Hindlimb muscle (tissue), 1 donor: ENCODE measurements at regions not wholly inside any gene's neighbourhood (a gene's known extent, or its start where the extent isn't known, plus 50 kb on each side); places are given as distances from the start of the nearest gene placed in this dataset.

Experiments
- DNase-seq: peaks from one replicate; pipeline ENCODE4 v3.0.0-alpha.2; 2013

DNA sequence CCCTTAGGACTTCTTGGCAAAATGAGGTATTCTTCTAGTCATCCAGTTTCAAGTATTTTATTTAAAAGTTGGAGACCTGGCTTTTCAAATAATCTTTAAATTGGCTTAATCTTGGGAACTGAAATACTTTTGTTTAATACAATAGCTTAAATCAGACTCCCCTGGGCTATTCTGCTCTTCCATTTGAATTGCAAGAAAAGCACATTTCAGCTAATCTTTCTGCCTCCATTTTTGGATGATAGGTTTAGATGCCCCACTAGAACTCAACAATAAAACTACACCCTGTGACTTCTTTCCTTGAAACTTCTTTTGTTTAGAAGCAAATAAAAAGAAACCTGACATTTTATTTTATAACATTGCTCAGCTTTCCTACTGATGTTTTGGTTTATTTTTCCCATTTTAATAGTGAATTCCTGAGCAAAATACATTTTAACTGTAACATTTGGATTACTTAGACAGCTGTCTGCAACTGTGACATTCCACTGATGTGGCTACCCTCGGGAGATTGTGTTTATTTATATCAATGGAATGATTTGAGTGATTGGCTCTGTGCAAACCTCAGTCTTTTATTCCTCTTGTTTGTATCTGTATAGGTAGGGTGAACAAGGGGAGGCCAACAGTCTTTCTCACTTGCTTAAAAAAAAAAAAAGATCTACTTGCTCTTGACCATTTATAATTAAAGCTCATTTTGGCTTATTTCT lies 1045.8 kb upstream of the CNTN5 start:
- DNase-seq = no peak

DNA sequence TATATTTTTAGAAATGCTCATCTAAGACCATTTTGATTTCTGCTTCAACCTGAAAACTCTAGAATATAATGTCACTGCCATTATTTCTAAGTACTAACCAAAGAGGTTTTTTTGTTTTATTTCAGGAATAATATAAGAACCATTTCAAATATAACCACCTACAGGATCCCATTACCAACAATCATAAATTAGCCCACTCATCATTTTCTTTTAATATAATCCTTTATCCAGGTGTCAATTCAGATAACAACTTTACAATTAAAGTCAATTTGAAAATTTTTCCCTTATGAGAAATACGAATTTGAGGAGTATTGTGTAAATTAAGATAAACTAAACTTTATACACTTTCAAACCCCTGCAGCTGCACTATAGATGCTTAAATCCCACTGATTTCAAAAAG lies 1043.0 kb upstream of the CNTN5 start:
- no peak for DNase-seq

DNA sequence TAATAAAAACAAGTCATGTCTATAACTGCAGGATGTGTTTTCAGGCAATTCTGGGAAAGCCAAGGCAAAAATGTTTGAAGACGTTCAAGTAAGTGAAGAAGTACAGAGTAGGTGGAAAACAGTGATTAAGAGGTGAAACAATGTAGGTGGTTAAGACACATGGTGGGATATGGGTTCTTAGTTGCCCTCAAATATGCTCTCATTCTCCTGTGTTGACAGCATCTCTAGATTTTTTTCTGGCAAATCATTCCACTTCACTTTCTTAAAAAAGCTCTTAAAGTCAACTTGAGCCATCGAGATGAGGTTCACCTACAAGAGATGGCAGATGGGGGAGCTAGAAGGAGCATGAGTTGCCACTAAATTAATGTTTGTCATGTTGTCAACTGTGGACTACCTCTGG lies 1041.0 kb upstream of the CNTN5 start:
- no peak for DNase-seq

DNA sequence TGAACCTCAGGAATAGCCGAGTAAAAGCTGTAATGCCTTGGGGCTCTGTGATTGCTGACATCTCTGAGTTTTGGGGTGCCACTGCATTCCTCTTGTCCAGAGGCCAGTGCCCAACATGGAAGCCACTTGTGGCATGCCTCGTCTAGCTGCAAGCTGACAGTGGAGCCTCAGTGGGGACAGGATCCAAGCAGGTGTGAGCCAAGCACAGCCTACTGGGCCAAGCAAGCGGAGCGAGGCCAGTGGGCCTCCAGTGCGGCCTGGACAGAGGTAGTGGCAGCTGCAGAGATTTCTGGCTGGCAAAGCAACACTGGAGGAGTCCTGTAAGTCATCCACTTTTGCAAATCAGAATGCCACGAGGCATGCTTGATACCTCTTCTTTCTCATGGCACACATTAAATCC lies 1038.2 kb upstream of the CNTN5 start:
- DNase-seq = no peak

DNA sequence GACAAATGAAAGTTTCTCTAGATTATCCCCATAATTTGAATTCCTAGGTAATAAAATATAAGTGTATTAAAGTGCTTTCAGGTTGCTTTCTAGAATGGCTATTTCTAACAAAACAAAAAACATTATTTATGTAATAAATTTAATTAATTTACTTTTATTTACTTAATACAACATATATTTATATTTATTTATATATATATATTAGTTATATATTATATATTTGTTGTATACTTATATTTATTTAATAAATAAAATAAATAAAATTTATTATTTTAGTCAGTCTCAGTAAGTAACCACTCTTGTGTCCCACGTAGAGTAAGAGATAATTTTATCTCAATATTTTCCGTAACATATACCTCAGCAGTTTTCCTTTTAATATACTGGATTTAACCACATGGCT lies 1031.6 kb upstream of the CNTN5 start:
- no peak for DNase-seq

DNA sequence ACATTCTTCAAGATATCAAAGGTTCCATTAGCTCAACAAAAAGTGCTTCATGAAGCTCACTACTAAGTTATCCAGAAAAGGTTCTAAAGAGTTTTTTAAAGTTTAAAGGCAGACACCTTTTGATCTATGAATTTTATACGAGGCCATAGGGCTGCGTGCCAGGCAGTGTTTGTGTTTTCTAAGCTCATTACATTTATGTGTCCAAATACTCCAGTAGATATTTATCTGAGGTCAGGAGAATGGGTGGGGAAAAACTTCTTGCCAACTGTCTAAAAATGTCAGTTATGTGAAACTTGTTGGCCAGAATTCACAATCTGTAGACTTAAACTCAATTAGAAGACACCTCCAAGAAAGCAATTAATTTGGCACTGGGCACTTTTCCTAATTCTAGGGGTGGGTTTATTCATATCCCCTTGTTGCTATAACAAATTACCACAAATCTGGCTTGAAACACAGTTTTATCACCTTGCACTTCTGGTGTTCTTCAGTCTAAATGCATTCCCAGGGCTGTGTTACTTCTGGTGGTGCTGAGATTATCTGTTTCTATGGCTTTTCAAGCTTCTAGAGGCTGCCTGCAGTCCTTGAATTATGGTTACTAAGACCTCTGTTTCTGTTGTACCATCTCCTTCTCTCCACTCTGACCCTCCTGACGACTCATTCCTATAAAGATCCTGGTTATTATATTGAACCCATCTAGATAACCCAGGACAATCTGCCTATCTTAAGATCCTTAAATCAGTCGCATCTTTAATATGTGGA lies 1030.4 kb upstream of the CNTN5 start:
- DNase-seq = no peak

DNA sequence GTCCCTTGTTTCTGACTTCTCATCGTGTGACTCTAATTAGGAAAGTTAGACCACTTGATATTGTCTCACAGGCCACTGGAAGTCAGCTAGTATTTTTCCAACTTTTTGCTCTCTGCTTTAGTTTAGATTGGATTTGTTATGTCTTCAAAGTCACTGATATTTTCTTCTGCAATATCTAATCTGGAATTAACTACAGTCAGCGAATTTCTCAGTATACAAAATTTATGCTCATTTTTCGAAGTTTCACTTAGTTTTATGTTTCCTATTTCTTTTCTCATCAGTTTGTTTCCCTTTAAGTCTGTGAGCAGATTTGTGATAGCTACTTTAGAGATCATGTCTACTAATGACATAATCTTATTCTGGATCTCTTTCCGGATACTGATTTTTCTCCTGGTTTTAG lies 1027.2 kb upstream of the CNTN5 start:
- no peak for DNase-seq

DNA sequence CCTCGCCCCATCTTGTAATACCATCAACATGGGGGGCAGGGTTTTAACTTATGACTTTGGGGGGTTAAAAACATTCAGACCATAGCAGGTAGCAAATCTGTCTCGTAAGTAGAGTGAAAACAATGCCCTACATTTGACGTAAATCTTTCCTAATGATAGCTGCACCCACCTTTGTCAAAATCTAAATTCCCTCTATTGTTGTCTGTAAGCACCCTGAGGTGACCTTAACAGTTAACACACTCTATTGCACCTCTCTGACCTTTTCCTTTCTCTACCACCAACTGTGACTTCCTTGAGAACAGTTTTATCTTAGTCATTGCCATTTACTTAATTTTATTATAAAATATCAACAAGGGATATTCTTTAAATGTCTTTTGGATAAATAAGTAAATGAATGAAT lies 1024.9 kb upstream of the CNTN5 start:
- DNase-seq = no peak

DNA sequence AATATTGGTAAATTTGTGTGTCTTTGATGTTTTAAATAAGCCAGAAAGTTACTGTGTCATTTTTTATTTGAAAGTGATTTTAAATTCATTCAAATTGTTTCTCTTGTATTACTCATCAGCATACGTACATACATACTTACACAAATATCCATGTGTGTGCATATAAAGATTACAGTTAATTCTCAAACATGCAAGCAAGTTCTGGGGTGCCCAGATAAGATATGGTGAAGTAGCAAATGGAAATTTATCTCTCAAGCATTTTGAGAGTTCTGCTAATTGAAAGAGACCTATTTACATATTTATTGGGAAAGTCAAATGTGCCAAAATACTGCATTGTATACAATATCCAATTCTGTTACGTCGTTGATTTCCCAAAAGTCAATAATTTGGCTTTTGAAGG lies 1024.0 kb upstream of the CNTN5 start:
- no peak for DNase-seq

DNA sequence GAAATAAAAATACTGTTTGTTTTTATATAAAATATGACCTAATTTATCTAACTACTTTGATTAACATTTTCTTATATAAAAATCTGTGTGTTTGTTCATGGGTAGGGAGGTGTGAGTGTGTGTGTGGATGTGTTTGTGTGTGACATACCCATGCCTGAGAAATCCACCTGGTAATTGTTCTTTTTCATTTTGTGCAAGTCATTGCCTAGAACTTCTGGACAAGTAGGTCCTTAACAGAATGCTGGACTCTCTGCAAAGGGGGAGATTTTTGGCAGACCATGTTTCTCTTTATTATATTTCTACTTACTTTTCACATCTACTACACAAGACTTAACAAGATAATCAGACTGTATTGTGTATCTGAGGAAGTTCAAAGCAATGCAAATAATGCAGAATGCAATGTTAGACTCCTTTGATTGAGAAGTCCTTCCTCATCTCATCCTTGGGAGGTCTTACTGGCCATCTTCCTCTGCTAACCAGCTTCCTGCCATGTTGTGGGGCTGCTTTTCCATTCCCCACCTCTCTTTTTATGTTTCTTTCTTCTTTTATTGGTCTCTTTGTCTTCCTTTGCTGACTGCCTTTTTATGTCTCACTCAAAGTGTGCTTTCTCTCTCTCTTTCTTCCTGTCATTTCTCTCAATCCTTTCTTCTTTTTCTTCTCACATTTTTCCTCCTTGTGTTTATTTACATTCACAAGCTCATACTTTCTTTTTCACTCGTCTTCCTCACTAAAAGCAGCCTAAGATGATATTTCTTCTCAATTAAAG lies 1017.0 kb upstream of the CNTN5 start:
- DNase-seq = no peak

DNA sequence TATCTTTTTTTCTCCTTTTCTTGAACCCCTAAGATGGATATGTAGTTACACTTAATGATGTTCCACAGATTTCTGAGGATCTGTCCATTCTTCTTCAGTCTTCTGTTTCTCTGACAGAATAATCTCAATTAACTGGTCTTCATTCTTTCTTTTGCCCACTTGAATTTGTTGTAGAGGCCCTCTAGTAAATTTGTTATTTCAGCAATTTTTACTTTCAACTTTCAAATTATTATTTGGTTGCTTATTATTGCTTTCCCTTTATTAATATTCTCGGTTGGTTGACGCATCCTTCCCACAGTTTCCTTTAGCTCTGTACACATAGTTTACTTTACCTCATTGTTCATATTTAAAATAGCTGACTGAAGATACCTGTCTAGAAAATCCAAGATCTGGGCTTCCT lies 1013.7 kb upstream of the CNTN5 start:
- DNase-seq = no peak

DNA sequence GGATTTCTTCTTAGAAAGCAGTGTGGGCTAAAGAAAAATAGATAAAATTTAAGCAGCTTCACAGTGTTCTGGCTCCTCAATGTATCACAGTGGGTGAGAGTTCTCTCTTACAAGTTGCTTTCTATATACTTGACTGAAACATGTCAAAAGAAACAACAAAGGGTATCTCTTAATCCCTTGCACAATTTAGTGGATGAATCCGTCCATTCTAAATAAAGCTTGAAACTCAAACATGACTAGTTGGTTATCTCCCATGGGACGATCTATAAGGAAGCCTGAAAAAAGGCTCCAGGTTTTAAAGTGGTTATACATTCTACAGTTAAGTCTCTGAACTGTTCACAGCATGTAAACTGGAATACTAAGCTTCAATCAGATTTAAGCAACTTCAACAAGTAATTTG lies 993.1 kb upstream of the CNTN5 start:
- no peak for DNase-seq

DNA sequence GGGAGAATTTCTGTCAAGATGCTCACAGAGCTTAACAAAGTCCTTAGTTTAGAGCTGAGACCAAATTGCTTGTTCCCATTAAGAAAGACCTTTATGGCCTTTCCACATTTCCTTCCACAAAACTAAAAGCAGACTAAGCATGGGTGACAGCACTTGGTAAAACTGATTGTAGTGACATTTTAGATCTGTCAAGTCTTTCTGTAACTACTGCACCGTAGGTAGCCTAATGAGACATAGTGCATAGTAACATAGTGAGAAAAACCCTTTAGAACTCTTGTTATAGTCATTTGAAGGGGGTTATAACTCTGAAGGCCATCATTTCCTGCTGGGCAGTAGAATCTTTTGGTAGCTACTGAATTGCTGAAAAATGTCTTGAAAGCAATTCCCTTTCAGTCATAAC lies 990.9 kb upstream of the CNTN5 start:
- no peak for DNase-seq

DNA sequence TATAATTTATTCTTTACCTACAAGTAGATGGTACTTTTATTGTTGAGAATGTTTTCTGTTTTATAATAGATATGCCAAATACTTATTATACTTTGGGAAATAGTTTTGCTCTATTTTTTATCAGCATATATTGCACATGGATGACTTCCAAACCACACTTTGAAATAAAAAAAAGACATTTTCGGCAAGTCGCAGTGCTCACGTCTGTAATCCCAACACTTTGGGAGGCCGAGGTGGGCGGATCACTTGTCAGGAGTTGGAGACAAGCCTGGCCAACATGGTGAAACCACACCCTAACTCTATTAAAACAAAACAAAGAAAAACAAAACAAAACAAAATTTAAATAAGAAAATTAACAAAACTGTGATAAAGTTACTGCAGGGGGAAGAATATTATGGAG lies 983.9 kb upstream of the CNTN5 start:
- no peak for DNase-seq

DNA sequence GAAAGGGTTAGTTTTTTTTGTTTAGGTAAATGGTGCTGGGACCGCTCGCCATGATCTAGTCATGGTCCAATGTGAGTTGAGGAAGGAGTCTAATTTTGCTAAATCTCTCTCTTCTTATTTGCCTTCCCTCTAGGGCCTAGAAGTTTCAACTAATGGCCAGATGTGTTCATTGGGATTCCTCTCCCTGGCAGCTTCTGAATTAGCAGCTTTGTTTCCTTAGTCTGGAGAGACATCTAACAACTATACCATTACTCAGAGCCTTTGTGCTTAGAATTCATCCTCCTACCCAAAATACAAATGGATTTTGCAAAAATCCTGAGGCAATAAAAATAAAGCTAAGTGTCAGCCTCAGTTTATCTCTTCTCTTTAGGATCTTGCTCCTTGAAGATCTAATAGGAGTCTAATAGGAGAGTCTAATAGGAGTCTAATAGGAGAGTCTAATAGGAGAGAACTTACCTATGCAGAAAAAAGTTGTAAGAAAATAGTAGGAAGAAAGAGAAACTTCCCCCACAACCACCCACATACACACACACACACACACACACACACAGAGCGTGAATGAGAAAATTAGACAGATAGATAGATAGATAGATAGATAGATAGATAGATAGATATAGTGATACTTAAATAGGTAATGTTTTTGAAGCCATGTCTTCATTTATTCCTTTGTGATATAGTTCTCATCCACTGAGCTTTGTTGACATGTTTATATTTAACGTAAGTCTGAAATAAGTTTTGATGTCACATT lies 980.5 kb upstream of the CNTN5 start:
- DNase-seq = no peak

DNA sequence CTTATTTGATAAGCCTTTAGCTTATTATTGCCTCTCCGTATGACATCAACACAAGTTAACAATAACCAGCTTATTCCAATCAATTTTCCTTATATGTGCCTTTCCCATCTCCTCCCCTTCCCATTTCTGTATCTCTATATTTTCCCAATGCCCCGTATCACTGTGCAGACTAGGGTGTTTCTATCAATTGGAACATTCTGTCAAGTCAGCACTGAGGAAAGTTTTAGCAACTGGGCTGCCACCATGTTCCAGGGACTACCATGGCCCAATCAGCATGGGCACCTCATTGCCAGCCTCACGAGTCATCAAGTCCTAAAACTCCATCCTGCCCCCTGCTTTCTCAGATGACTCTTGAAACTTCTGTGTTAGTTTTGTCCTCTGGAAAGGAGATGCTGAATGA lies 973.1 kb upstream of the CNTN5 start:
- no peak for DNase-seq

DNA sequence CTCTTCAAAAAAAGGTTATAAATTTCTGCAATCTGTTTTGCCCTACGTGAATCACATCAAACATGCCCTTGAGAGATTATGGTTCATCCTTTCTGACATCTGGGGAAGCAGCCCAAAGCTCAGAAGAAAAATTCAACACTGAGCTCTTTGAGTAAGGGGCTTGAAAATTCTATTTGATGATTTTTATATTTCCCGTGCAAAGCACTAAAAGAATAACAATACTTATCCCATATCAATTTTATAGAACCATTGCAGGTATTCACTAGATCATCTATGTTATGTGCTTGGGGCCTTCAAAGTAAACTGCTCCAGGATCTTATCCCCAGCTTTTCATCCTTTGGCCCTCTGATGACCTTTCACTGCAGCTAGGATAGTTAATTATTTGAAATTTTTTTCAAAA lies 966.9 kb upstream of the CNTN5 start:
- no peak for DNase-seq

DNA sequence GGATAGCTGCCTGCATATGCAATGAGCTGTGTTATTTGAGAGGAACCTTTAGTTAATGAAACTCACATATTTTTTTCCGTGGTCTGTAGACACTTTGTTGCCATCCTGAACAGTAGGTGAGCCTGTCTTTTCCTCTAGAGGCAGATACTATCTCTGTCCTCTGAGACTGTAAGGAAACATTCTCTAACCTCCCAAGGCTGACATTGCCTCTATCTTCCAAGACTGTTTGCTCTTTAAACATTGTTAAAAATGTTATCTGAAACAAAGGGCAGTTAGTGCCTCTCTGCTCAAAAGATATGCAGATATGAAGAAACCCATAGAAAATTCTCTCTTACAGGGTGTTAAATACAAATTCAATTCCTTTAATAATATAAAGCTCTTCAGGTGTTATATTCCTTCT lies 963.8 kb upstream of the CNTN5 start:
- no peak for DNase-seq

DNA sequence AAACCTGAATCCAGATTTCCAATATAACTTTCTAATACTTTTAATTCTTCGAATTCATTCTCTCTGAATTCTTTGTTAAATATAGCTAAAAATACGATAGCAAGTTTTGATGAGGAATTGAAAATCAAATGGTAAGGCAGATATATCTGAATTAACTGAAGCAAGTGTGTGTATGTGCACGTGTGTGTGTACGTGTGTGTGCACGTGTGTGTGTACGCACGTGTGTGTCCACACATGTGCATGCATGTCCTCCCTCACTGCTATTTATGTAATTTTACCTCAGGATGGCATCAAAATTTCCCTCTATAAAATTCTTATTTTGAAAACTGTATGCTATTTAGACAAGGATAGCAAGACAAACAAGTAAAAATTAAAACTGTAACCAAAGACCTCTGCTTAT lies 961.3 kb upstream of the CNTN5 start:
- DNase-seq = no peak

DNA sequence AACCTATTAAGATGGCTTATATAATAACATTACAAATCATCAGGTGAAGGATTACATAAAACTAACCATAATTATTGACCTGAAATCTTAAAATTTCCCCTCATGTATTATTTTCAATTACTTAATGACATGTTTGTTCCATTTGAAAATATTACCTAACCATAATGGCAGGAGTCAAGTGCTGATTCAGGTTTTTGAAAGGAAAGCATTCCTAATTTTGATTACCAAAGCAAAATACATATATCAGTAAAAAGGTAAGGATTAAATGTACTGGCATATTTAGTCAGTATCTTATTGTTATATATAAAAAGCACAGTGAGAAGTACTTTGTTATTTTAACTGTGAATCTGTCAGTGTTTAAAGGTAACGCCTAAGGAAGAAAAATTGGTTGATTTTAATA lies 960.0 kb upstream of the CNTN5 start:
- no peak for DNase-seq

DNA sequence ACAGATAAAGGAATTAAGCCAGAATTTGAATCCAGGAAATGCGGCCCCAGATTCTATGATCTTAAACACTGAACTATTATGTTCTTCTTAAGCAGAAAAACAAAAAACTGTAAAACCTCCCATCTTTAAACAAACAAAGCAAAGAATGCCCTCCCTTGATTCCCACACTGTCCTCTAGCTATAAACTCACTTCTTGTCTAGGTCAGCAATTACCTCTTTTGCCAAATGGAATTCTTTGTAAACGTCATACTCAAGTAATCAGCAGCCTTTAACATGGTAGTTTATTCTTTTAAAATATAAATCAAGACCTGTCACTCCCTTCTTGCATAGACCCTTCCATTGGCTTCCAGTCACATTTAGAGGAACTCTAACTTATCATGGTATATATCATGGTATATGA lies 958.9 kb upstream of the CNTN5 start:
- no peak for DNase-seq

DNA sequence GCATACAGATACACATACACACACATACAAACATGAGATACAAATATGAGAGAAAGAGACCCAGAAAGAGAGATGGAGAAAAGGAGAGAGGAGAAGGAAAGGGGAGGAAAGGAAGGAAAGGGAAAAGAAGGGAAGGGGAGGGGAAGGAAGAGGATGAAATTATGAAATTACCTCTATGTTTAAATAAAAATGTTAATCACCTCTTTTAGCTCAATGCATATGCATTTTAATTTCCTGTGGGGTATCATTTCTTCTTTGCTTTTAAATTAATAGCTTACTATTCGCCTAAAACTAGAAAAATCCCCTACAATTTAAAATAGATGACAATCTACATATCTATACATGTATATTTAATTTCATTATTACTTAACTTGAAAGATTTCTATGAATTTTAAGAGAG lies 958.0 kb upstream of the CNTN5 start:
- DNase-seq = no peak

DNA sequence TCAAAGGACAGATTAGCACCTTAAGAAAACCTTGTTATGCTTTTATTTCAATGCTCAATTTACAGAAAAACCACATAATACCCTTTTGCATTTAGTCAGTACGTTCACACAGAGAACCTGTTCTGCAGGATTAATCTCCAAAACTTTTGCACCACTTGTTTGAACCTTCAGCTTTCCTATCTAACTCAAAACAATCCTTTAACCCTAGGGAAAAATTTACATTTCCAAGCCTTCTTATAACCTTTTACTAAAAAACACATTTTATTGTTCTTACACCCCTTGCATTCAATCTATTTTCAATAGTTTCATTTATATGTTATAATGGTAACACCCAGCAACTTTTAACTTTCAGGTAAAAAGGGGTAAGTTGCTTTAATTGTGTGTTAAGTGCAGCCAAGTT lies 952.5 kb upstream of the CNTN5 start:
- DNase-seq = no peak
